ENCODE measurements at regions not wholly inside any gene's neighbourhood (a gene's known extent, or its start where the extent isn't known, plus 50 kb on each side); places are given as distances from the start of the nearest gene placed in this dataset.

DNA sequence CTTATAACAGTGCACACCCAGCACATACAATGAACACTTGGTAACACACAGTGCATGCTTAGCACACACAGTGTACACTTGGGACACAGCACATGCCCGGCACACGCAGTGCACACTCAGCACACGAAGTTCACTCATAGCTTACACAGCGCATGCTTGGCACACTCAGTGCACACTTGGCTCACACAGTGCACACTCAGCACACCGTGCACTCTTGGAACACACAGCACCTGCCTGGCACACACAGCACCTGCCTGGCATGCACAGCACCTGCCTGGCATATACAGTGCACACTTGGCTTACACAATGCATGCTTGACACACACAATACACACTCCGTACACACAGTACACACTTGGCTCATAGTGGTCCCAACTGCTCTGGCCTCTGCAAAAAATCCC is 128.2 kb downstream of the GALR1 start:
- no peaks in the 10 kb centered on the region for H3K9me3 ChIP-seq (ENCODE audit: insufficient read depth, low read length)
- H3K4me1 ChIP-seq (ENCODE audit: low read length): no peaks in the 10 kb centered on the region
- no peak overlapping the region for H3K4me3 ChIP-seq (ENCODE audit: low read length)
- H3K27me3 ChIP-seq (ENCODE audit: low read depth, low read length): no peaks in the 10 kb centered on the region
- no peaks in the 10 kb centered on the region for H3K79me2 ChIP-seq (ENCODE audit: low read length)
- no peaks in the 10 kb centered on the region for H4K20me1 ChIP-seq (ENCODE audit: insufficient read depth, low read length)
- no peaks in the 10 kb centered on the region for H3K36me3 ChIP-seq (replicated peaks; ENCODE audit: low read depth, low read length)
- no peak overlapping the region for H2AFZ ChIP-seq (ENCODE audit: low read depth, low read length)
- TF ChIP-seq EZH2phosphoT487 (IDR thresholded peaks at IDR 0.05; ENCODE audit: low read depth) (no peak), CTCF (IDR thresholded peaks at IDR 0.05; ENCODE audit: low read depth, low read length) (no peak)
- H3K4me2 ChIP-seq (ENCODE audit: low read length): no peak overlapping the region
- no peak overlapping the region for H3K27ac ChIP-seq (ENCODE audit: low read length)
- H3K9ac ChIP-seq (ENCODE audit: low read length): no peak overlapping the region

GRCh38 chr18:77379976-77380509 is 130.4 kb downstream of the GALR1 start:
- H3K4me3 ChIP-seq (ENCODE audit: low read length): no peak overlapping the region

DNA sequence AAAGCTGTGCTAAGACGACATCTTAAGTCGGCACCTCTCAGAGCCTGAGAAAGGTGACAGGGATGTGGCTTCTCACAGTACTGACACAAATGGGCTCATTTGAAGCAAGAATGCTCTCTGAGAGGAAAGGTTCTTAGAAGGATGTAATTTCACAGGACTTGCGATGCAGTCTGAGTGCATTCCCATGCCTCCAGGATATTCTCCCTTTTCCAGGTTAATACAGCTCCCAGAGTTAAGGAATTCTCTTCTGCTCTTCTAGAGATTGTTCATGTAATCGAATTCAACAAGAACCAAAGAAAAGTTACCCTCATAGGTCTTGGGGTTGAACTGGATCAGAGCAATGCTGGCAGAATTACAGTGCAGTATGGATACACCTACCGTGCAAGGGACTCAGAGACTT is 131.0 kb downstream of the GALR1 start:
- Histone ChIP-seq H3K27ac (ENCODE audit: low read length) (no peak overlapping the region), H4K20me1 (ENCODE audit: insufficient read depth, low read length) (no peaks in the 10 kb centered on the region), H2AFZ (ENCODE audit: low read depth, low read length) (no peak overlapping the region), H3K4me3 (ENCODE audit: low read length) (no peak overlapping the region), H3K36me3 (replicated peaks; ENCODE audit: low read depth, low read length) (no peaks in the 10 kb centered on the region), H3K4me2 (ENCODE audit: low read length) (no peak overlapping the region), H3K4me1 (ENCODE audit: low read length) (no peaks in the 10 kb centered on the region), H3K9ac (ENCODE audit: low read length) (no peak overlapping the region), H3K79me2 (ENCODE audit: low read length) (no peaks in the 10 kb centered on the region), H3K27me3 (ENCODE audit: low read depth, low read length) (peaks cover 5% of the 10 kb centered on the region; the same call in 1 of the 2 replicates), H3K9me3 (ENCODE audit: insufficient read depth, low read length) (no peaks in the 10 kb centered on the region)
- TF ChIP-seq CTCF (IDR thresholded peaks at IDR 0.05; ENCODE audit: low read depth, low read length) (no peak), EZH2phosphoT487 (IDR thresholded peaks at IDR 0.05; ENCODE audit: low read depth) (no peak)

More at GRCh38 chr18:77379976-77380509, 130.4 kb downstream of the GALR1 start:
- no peak overlapping the region for H3K9ac ChIP-seq (ENCODE audit: low read length)
- no peaks in the 10 kb centered on the region for H3K36me3 ChIP-seq (replicated peaks; ENCODE audit: low read depth, low read length)
- H3K27ac ChIP-seq (ENCODE audit: low read length): no peak overlapping the region
- H3K4me2 ChIP-seq (ENCODE audit: low read length): no peak overlapping the region
- no peaks in the 10 kb centered on the region for H3K79me2 ChIP-seq (ENCODE audit: low read length)
- no peaks in the 10 kb centered on the region for H3K4me1 ChIP-seq (ENCODE audit: low read length)
- H4K20me1 ChIP-seq (ENCODE audit: insufficient read depth, low read length): no peaks in the 10 kb centered on the region
- H2AFZ ChIP-seq (ENCODE audit: low read depth, low read length): no peak overlapping the region
- H3K27me3 ChIP-seq (ENCODE audit: low read depth, low read length): peaks cover 4% of the 10 kb centered on the region; the same call in 1 of the 2 replicates
- no peaks in the 10 kb centered on the region for H3K9me3 ChIP-seq (ENCODE audit: insufficient read depth, low read length)
- TF ChIP-seq EZH2phosphoT487 (IDR thresholded peaks at IDR 0.05; ENCODE audit: low read depth): no peak
- no peak for TF ChIP-seq CTCF (IDR thresholded peaks at IDR 0.05; ENCODE audit: low read depth, low read length)

DNA sequence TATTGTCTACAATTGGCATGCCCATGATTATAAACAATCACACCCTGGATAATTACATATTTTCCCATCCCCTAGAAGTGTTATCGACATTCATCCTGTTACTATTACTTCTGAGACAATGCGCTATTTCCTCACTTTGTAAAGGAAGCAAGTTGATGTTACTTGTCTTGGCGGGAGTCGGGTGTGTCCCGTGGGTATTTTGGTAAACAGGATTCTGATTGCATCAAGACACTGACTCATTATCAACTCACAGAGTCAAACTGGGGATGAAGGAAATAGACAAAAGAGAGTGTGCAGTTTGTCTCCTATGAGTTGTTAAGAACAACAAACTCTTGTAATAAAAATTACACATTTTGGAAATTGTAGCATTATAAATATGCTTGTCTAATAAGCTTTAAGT is 142.7 kb downstream of the GALR1 start:
- TF ChIP-seq CTCF (IDR thresholded peaks at IDR 0.05; ENCODE audit: low read depth, low read length) (no peak), EZH2phosphoT487 (IDR thresholded peaks at IDR 0.05; ENCODE audit: low read depth) (no peak)
- Histone ChIP-seq H3K9ac (ENCODE audit: low read length) (no peak overlapping the region), H3K36me3 (replicated peaks; ENCODE audit: low read depth, low read length) (no peaks in the 10 kb centered on the region), H3K4me2 (ENCODE audit: low read length) (no peak overlapping the region), H3K4me3 (ENCODE audit: low read length) (no peak overlapping the region), H3K4me1 (ENCODE audit: low read length) (no peaks in the 10 kb centered on the region), H2AFZ (ENCODE audit: low read depth, low read length) (no peak overlapping the region), H3K79me2 (ENCODE audit: low read length) (no peaks in the 10 kb centered on the region), H3K9me3 (ENCODE audit: insufficient read depth, low read length) (no peaks in the 10 kb centered on the region), H4K20me1 (ENCODE audit: insufficient read depth, low read length) (no peaks in the 10 kb centered on the region), H3K27me3 (ENCODE audit: low read depth, low read length) (peaks cover 15% of the 10 kb centered on the region; the same call in 1 of the 2 replicates), H3K27ac (ENCODE audit: low read length) (no peak overlapping the region)
